Activated CD4-positive, alpha-beta memory T cell treated with anti-CD3 and anti-CD28 coated beads, Interleukin-2, amount 10 ng/mL, durations not matched to agents 7 days and 5 days (primary cell): ENCODE measurements at regions not wholly inside any gene's neighbourhood (a gene's known extent, or its start where the extent isn't known, plus 50 kb on each side); places are given as distances from the start of the nearest gene placed in this dataset.

ENCODE experiments used
- CTCF ChIA-PET: fragments of 350-600 bp; sonication (Branson Sonifier 250); formaldehyde crosslinking; loops from one replicate; lab custom pipeline; 2021; ENCODE audit warnings: antibody characterized with exemption, inconsistent platforms; lab: Charles Lee
- POLR2A ChIA-PET: fragments of 350-600 bp; sonication (Branson Sonifier 250); formaldehyde crosslinking; loops from one replicate; lab custom pipeline; 2021; ENCODE audit warnings: antibody characterized with exemption; lab: Charles Lee
- DNase-seq: peaks from one replicate; pipeline ENCODE4 v3.0.0-alpha.2; 2020
- H3K27ac Mint-ChIP-seq: one replicate; pipeline ENCODE4 v1.8.0; 2021; ENCODE audit warnings: mild to moderate bottlenecking, mixed read lengths
- H3K27me3 Mint-ChIP-seq: one replicate; pipeline ENCODE4 v1.8.0; 2021; ENCODE audit warnings: mixed read lengths
- H3K36me3 Mint-ChIP-seq: one replicate; pipeline ENCODE4 v1.8.0; 2021; ENCODE audit warnings: low read depth, mixed read lengths
- H3K4me1 Mint-ChIP-seq: one replicate; pipeline ENCODE4 v1.8.0; 2021; ENCODE audit warnings: mixed read lengths
- H3K4me3 Mint-ChIP-seq: one replicate; pipeline ENCODE4 v1.8.0; 2021; ENCODE audit warnings: mild to moderate bottlenecking, mixed read lengths
- H3K9me3 Mint-ChIP-seq: one replicate; pipeline ENCODE4 v1.8.0; 2021; ENCODE audit warnings: mixed read lengths

DNA sequence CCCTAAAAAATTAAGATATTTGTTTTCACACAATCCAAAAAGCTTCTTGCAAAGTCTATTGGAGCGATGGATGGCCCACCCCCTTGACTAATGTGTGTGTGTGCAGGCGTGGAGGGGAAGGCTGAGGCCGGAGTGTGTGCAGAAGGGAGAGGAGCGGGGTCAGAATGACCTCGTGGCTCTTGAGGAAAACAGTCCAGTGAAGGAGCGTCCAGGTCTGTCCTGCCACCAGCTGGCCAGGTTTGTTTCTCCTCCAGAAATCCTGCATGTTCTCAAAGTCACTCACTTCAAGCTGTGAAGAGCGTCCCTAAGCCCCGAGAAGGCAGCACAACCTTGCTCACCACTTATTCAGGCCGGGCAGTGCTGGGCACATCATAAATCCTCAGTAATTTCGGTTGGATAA lies 69.5 kb upstream of the SSX2IP start:
- peaks cover 17% of the 10 kb centered on the region for H3K27me3 Mint-ChIP-seq

DNA sequence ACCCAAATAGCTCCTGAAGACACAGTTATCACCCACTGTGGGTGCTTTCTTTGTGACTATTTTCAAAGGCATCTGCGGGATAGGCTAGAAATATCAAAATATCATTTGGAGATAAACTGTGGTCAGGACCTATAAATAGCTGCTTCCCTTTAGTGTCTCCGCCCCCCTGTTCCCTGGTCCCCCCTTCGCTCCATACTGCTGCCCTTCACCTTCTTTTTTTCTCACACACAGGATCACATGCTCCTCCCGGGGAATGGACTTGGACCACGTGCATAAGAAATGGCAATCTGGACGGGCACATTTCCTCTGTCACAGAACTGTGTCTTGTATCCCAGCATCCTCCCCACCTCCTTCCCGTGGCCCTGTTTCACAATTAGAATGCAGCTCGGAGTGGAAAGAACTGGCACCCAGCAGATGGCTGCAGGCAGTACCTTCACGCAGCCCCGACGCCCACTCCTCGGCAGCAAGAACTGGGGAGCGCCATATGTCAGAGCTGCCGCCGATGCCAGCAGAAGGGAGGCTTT lies 68.8 kb upstream of the SSX2IP start:
- peaks cover 7% of the 10 kb centered on the region for H3K4me1 Mint-ChIP-seq
- peaks cover 16% of the 10 kb centered on the region for H3K27me3 Mint-ChIP-seq
- H3K36me3 Mint-ChIP-seq, result no peaks in the 10 kb centered on the region
- no peak overlapping the region for H3K4me3 Mint-ChIP-seq
- H3K9me3 Mint-ChIP-seq, result no peaks in the 10 kb centered on the region
- DNase-seq, result no peak
- H3K27ac Mint-ChIP-seq, result no peak overlapping the region
- ChIA-PET POLR2A (no interaction called here), CTCF (interaction anchor here (0.8 to 3.5 kb wide), 5 partner anchors 14 to 317 kb away, joined by 3 to 16 read pairs (median 5); no protein-coding TSS in a partner anchor)

More for the DNA sequence above, 69.5 kb upstream of the SSX2IP start:
- Mint-ChIP-seq H3K36me3 (no peaks in the 10 kb centered on the region), H3K4me3 (no peak overlapping the region), H3K9me3 (no peaks in the 10 kb centered on the region), H3K4me1 (peaks cover 7% of the 10 kb centered on the region), H3K27ac (no peak overlapping the region)
- DNase-seq, result no peak
- POLR2A ChIA-PET, result no interaction called here
- CTCF ChIA-PET, result interaction anchor here (0.8 to 3.5 kb wide), 6 partner anchors 13 to 318 kb away, joined by 3 to 16 read pairs (median 5); no protein-coding TSS in a partner anchor

DNA sequence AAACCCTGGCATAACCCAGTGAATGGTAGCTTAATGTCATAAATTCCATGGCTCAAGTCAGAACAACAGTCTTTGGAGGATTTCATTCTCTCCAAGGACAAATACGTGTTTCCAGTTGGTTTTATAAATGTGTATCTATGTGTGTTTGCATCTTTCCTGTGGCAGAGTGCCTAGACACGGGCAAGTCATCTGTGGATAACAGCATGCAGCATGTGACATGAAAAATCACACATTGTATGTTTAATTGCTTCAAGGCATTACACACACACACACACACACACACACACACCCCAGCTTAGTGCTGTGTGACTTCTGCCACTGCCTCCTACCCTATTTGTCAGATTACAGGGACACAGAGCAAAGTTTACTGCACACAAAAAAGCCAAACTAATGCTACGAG lies 68.2 kb upstream of the SSX2IP start:
- Mint-ChIP-seq H3K36me3 (no peaks in the 10 kb centered on the region), H3K9me3 (no peaks in the 10 kb centered on the region), H3K4me3 (no peak overlapping the region), H3K4me1 (peaks cover 7% of the 10 kb centered on the region), H3K27me3 (peaks cover 16% of the 10 kb centered on the region), H3K27ac (no peak overlapping the region)
- CTCF ChIA-PET, result interaction anchor here (1.2 to 3.5 kb wide), 5 partner anchors 11 to 316 kb away, joined by 3 to 13 read pairs (median 3); no protein-coding TSS in a partner anchor
- no peak for DNase-seq
- POLR2A ChIA-PET, result no interaction called here

- H3K9me3 Mint-ChIP-seq, result no peaks in the 10 kb centered on the region
- POLR2A ChIA-PET, result no interaction called here
- CTCF ChIA-PET, result interaction anchor here (0.8 to 1.4 kb wide), 5 partner anchors 12 to 136 kb away, joined by 3 to 4 read pairs (median 3); no protein-coding TSS in a partner anchor
Measured at GRCh38 chr1:84757301-84757700, 67.0 kb upstream of the SSX2IP start.

DNA sequence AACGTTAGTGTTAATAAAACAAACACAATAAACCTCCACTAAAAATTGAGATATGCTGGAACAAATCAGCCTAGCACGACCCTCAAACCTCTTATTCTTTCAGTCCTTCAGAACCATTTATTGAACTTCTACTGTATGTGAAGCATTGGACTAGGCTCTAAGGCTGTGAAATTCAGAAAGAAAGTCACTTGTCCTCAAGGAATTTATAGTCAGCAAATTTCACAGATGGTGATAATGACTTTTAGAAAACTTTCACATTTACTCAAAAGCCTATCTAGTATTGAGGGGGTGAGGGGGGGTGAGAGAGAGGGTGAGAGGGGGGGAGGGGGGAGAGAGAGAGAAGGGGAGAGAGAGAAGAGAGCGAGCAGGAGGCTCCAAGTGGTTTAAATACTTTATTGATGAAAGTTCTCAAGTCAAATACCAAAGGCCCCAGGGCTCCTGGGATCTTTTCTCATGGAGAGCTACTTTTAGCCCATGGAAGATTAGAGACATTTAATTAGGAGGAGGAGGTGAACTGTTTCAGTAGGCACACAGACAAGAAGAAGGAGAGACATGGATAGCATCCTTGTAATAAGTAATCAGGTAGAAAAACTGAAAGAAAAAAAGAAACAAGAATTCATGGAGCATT lies 66.3 kb upstream of the SSX2IP start:
- POLR2A ChIA-PET, result no interaction called here
- no peak overlapping the region for H3K4me3 Mint-ChIP-seq

More at GRCh38 chr1:84757301-84757700, 67.0 kb upstream of the SSX2IP start:
- Mint-ChIP-seq H3K36me3 (no peaks in the 10 kb centered on the region), H3K4me1 (peaks cover 11% of the 10 kb centered on the region), H3K27ac (no peak overlapping the region), H3K27me3 (peaks cover 21% of the 10 kb centered on the region), H3K4me3 (no peak overlapping the region)
- no peak for DNase-seq

DNA sequence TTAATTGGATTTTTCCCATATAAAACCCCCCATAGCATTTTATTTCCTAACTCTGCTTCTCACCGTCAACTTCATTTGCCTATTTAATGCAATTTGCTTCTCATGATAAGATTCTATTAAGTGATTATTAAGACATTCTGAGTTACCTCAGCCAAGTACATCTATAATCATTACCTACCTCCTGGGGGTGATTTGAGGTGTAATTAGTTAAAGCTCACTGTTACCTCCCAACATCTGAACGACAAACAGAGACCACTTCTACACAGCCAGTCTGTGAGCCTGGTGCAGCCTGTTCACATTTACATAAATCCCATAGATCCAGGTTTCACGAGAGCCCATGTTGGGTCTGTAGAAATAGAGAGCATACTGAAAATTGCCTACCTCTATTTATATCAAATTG lies 65.7 kb upstream of the SSX2IP start:
- Mint-ChIP-seq H3K4me3 (no peak overlapping the region), H3K4me1 (peaks cover 11% of the 10 kb centered on the region), H3K36me3 (no peaks in the 10 kb centered on the region), H3K27me3 (peaks cover 19% of the 10 kb centered on the region), H3K9me3 (no peaks in the 10 kb centered on the region), H3K27ac (no peak overlapping the region)
- CTCF ChIA-PET, result interaction anchor here (0.7 kb wide), 1 partner anchor 40 kb away, joined by 3 read pairs; no protein-coding TSS in a partner anchor
- POLR2A ChIA-PET, result no interaction called here
- no peak for DNase-seq

More for the DNA sequence above, 66.3 kb upstream of the SSX2IP start:
- Mint-ChIP-seq H3K36me3 (no peaks in the 10 kb centered on the region), H3K27me3 (peaks cover 19% of the 10 kb centered on the region), H3K27ac (no peak overlapping the region), H3K9me3 (no peaks in the 10 kb centered on the region), H3K4me1 (peaks cover 11% of the 10 kb centered on the region)
- CTCF ChIA-PET, result interaction anchor here (0.8 kb wide), 1 partner anchor 17 kb away, joined by 3 read pairs; no protein-coding TSS in a partner anchor
- DNase-seq, result no peak

DNA sequence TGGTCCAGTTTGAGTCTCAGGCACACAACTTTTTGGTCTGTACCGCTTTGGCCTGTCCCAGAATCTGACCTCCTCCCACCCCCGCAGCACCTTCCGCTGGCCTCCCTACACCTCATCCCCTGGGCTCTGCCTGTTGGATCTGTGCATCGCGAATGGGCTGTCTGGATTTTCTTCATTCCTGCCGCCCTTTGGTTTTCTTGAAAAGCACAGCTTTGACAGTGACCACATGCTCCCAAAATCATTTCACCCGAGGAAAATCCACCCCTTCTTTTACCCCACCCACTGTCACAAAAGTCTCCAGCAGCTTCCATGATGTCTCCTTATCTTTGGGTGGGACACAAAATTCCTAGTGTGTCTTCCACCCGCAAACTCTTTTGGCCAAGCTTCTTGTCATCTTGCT lies 65.0 kb upstream of the SSX2IP start:
- Mint-ChIP-seq H3K27me3 (peaks cover 23% of the 10 kb centered on the region), H3K36me3 (no peaks in the 10 kb centered on the region), H3K4me3 (no peak overlapping the region), H3K9me3 (no peaks in the 10 kb centered on the region), H3K4me1 (peaks cover 12% of the 10 kb centered on the region), H3K27ac (no peak overlapping the region)
- POLR2A ChIA-PET, result interaction anchor here (1.5 kb wide), 1 partner anchor 181 kb away, joined by 3 read pairs; the partner anchor contains the start of gene CTBS
- CTCF ChIA-PET, result interaction anchor here (0.6 to 3.1 kb wide), 4 partner anchors 40 to 614 kb away, joined by 3 to 24 read pairs (median 13); no protein-coding TSS in a partner anchor
- DNase-seq, result no peak

DNA sequence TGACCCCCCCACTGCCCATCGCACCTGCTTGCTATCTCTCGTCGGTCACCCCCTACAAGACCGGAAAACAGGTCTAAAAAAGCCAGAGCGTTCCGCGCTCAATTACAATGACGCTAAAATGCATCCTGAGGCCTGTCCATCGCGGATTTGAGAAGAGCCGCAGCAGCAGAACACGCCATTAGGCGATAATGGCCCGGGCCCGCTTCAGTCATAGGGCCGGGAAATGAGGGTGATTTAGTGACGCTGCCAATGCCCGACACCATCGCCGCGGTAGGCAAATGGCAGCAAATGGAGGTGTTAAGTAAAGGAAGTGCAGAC lies 64.1 kb upstream of the SSX2IP start:
- DNase-seq, result no peak
- Mint-ChIP-seq H3K9me3 (no peaks in the 10 kb centered on the region), H3K27ac (no peak overlapping the region), H3K4me3 (no peak overlapping the region), H3K4me1 (peaks cover 18% of the 10 kb centered on the region), H3K36me3 (no peaks in the 10 kb centered on the region), H3K27me3 (peaks cover 22% of the 10 kb centered on the region)
- POLR2A ChIA-PET, result interaction anchor here (1.5 to 2.0 kb wide), 3 partner anchors 180 to 611 kb away, joined by 3 to 7 read pairs (median 5); partner anchors contain the start of genes CTBS and PRKACB
- CTCF ChIA-PET, result interaction anchor here (0.6 to 3.1 kb wide), 21 partner anchors 8 to 613 kb away, joined by 3 to 24 read pairs (median 4); partner anchors contain the start of gene PRKACB

- Mint-ChIP-seq H3K9me3 (no peaks in the 10 kb centered on the region), H3K36me3 (no peaks in the 10 kb centered on the region), H3K4me3 (no peak overlapping the region), H3K27ac (no peak overlapping the region), H3K4me1 (peaks cover 16% of the 10 kb centered on the region), H3K27me3 (peaks cover 19% of the 10 kb centered on the region)
- ChIA-PET CTCF (interaction anchor here (0.6 to 3.1 kb wide), 34 partner anchors 8 to 942 kb away, joined by 3 to 24 read pairs (median 4); partner anchors contain the start of genes GNG5, PRKACB, RPF1 and SPATA1), POLR2A (interaction anchor here (1.5 to 2.0 kb wide), 3 partner anchors 180 to 610 kb away, joined by 3 to 7 read pairs (median 5); partner anchors contain the start of genes CTBS and PRKACB)
- DNase-seq, result peak; percentile 83
Measured at GRCh38 chr1:84753516-84754385, 63.5 kb upstream of the SSX2IP start.

GRCh38 chr1:84750110-84750730 lies 60.0 kb upstream of the SSX2IP start:
- peaks cover 14% of the 10 kb centered on the region for H3K27me3 Mint-ChIP-seq
- DNase-seq, result no peak
- no peaks in the 10 kb centered on the region for H3K9me3 Mint-ChIP-seq
- peaks cover 16% of the 10 kb centered on the region for H3K4me1 Mint-ChIP-seq
- ChIA-PET CTCF (interaction anchor here (0.7 to 2.3 kb wide), 3 partner anchors 26 to 608 kb away, joined by 3 to 7 read pairs (median 4); no protein-coding TSS in a partner anchor), POLR2A (interaction anchor here (1.4 kb wide), 1 partner anchor 176 kb away, joined by 3 read pairs; the partner anchor contains the start of gene CTBS)
- no peak overlapping the region for H3K27ac Mint-ChIP-seq
- no peak overlapping the region for H3K4me3 Mint-ChIP-seq
- H3K36me3 Mint-ChIP-seq, result no peaks in the 10 kb centered on the region

DNA sequence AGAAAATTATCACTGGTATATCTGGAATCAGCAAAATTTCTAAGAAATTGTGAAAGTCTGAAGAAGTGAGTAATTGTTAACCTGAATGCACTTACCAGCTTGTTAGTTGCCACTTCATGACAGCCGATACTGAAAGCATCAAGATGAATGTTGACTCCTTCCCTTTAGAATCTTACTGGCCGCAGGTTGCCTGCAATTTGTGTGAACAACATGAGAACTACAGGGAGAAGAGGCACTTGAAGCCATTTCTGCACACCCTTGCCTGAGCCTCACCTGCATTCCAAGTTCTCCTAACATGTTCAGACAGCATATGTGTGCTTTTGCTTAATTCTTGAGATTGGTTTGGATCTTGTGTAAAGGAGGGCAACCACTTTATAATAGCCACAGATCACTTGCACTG lies 59.2 kb upstream of the SSX2IP start:
- CTCF ChIA-PET, result interaction anchor here (0.7 to 2.3 kb wide), 3 partner anchors 25 to 608 kb away, joined by 3 to 7 read pairs (median 4); no protein-coding TSS in a partner anchor

DNA sequence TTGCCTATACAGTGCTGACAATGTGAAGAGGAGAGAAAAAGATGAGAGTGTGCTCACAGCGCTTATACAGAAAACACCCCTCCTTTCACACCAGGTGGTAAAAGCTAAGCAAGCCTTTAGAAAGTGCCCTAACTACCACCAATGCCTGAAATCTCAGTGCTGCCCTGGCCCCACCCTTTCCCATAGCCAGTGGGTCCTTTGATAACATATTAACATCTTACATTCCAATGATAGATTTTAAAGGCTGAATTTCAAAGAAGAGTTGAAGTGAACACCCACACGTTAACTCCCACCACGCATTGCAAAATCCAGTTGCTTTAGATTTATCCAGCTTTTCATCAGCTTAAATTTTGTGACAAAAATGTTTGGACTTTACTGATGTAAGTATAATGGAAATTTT lies 58.1 kb upstream of the SSX2IP start:
- Mint-ChIP-seq H3K27ac (no peak overlapping the region), H3K27me3 (peaks cover 13% of the 10 kb centered on the region), H3K9me3 (no peaks in the 10 kb centered on the region), H3K36me3 (no peaks in the 10 kb centered on the region), H3K4me3 (no peak overlapping the region), H3K4me1 (peaks cover 19% of the 10 kb centered on the region)
- DNase-seq, result no peak
- POLR2A ChIA-PET, result no interaction called here
- CTCF ChIA-PET, result interaction anchor here (1.9 kb wide), 1 partner anchor 126 kb away, joined by 4 read pairs; no protein-coding TSS in a partner anchor

More for the DNA sequence above, 59.2 kb upstream of the SSX2IP start:
- Mint-ChIP-seq H3K36me3 (no peaks in the 10 kb centered on the region), H3K27me3 (peaks cover 14% of the 10 kb centered on the region), H3K4me1 (peaks cover 16% of the 10 kb centered on the region), H3K4me3 (no peak overlapping the region), H3K9me3 (no peaks in the 10 kb centered on the region), H3K27ac (no peak overlapping the region)
- POLR2A ChIA-PET, result interaction anchor here (1.4 kb wide), 1 partner anchor 176 kb away, joined by 3 read pairs; the partner anchor contains the start of gene CTBS
- no peak for DNase-seq
